HFF-Myc (cell line): ENCODE measurements at regions not wholly inside any gene's neighbourhood (a gene's known extent, or its start where the extent isn't known, plus 50 kb on each side); places are given as distances from the start of the nearest gene placed in this dataset.

ENCODE experiments used
- DNase-seq: peaks from one replicate; pipeline ENCODE4 v3.0.0-alpha.2; 2011; ENCODE audit warnings: low read depth; ENCODE audit errors: extremely low read depth
- H3K4me3 ChIP-seq: replicated peaks from 2 replicates; pipeline ENCODE4 v1.5.1; 2011; ENCODE audit warnings: low read depth, mild to moderate bottlenecking, control low read depth, low read length
- TF ChIP-seq, protein P1 (sequence below): IDR thresholded peaks from 2 replicates; pipeline ENCODE4 v1.5.1; 2012; ENCODE audit warnings: mild to moderate bottlenecking, low read depth, low read length, control low read depth; ENCODE audit errors: missing control alignments

DNA sequence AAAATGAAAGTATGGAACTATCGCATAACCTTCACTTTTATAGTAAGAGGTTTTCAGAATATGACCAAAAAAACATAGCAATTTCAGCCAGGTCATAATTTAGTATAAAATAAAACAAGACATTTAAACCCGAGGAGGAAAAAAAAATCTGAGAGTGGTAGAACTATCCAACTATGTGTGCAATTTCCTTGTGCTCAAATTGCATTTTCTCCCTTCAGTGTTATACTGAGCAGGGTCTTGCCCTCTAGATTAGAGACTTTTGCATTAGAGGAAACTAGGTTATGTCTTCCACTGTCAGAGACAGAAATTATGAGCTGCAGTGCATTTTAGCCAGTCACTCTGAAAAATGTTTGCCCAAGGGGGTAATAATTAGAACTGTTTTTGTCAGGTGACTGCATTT, 330.6 kb downstream of the NR2F1-AS1 start:
- no peak overlapping the region for H3K4me3 ChIP-seq
- TF ChIP-seq, protein P1, sequence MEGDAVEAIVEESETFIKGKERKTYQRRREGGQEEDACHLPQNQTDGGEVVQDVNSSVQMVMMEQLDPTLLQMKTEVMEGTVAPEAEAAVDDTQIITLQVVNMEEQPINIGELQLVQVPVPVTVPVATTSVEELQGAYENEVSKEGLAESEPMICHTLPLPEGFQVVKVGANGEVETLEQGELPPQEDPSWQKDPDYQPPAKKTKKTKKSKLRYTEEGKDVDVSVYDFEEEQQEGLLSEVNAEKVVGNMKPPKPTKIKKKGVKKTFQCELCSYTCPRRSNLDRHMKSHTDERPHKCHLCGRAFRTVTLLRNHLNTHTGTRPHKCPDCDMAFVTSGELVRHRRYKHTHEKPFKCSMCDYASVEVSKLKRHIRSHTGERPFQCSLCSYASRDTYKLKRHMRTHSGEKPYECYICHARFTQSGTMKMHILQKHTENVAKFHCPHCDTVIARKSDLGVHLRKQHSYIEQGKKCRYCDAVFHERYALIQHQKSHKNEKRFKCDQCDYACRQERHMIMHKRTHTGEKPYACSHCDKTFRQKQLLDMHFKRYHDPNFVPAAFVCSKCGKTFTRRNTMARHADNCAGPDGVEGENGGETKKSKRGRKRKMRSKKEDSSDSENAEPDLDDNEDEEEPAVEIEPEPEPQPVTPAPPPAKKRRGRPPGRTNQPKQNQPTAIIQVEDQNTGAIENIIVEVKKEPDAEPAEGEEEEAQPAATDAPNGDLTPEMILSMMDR, result no peak
- DNase-seq, result no peak

DNA sequence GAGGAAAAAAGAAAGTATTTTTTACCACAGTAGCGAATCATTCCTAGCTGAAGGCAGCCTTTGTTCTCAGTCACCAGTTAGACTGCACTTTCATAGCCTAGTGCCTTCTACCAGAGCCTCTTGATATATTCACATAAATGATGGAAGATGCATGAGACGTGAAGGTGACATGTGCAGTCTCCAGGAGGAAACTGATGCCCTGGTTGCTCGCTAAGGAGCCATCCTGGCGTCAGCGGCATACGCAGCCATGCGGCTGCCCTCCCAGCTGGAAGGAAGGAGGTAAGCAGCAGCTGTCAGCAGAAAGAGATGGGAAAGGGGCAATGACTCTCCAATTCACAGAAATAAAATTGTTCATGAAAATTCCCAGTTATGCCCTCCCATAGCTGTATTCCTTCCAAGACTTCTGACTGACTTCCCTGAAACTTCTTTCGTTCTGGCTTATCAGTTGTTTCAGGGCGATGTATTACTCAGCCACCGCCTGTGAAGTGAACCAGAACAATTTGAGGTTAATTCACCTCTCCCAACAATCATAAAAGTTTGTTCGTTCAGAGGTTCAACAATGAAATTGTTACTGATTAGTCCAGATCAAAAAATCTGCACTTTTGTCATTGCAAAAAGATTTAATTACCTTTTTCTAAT, 331.2 kb downstream of the NR2F1-AS1 start:
- no peak overlapping the region for H3K4me3 ChIP-seq
- TF ChIP-seq, protein P1, result no peak
- DNase-seq, result no peak

DNA sequence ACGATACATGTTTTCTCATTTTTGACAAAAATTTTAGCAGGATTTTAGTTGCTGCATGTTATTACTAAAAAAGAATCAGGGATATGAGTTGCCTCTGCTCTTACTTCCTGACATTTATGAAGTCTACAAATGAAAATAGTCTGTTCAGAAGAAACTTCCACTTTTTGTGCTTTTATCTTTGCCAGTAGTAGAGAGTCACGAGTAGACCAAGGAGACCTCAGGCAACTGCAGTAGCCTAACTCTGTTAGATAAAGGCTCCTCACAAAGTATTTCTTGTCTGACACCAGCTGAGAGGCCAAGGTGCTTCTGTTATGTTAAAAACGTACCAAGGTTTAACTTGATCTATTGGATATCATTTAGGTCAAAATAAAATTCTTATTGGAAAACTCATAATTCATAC, 333.9 kb downstream of the NR2F1-AS1 start:
- TF ChIP-seq, protein P1, result no peak
- no peak overlapping the region for H3K4me3 ChIP-seq
- DNase-seq, result no peak

DNA sequence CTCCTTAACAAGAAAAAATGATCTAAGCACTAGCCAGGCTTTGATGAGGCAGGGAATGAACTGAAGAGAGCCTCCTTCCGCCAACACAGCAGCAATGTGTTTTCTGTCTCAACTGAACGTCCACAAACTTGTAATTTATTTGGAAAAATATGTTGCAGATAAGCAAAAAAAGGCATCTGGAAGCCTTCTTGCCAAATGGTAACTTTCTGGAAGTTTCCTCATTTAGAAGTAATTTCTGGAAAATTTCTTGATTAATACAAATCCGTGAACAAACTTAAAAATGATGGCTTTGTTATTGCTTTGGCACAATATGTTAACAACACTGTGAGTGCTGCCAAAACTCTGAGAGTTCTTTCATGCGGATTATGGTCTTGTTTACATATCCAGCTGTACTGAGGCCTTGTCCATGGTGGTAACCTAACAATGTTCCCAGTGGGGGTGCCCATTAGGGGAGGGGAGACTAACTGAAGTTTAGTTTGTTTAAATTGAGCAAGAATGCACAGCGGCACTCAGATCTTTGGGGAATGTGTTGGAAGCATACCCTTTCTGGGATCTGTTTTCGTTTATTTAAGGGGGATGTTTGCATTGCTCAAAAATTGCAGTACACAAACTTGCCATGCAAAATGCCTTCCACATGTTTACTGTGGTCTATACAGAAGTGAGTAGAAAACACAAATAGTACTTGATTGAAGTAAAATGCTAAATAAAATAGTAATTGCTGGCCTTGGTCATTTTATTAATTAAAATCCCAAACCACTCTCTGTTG, 334.7 kb downstream of the NR2F1-AS1 start:
- no peak for DNase-seq
- no peak overlapping the region for H3K4me3 ChIP-seq
- TF ChIP-seq, protein P1, result no peak

DNA sequence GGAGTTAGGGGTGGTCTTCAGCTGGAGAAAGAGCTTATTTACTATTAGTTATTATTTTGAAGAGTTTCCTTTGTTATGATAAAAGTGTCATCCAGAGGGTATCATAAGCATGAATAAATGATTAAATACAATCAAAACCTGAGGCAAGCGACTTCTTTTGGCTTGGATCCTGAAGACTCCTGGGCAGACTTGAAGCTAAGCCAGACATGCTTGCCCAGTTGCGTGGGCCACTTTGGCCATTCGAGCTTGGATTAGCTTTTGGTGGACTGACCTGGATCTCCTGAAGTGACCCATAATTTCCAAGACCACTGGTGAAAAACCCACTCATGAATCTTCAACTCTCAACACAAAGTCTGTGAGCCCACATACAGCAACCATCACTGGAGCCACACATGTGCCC, 335.8 kb downstream of the NR2F1-AS1 start:
- no peak for DNase-seq
- TF ChIP-seq, protein P1, result no peak
- no peak overlapping the region for H3K4me3 ChIP-seq

DNA sequence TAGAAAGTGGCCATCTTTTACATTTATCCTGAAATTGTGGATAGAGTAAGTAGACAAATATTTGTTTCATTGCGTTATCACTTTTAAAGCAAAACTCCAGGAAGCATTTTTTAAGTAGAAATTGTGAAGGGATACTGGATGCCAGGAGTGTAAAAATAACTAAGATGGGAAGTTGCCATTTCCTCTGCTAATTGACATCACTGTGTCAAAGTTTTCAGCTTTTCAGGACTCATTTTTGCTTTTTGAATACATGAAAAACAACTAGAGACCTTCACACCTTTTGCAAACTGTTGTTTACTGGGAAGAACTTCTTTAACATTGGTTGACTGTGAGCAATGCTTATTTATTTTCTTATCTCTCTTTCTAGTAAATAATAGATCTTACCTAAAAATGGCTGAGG, 337.5 kb downstream of the NR2F1-AS1 start:
- DNase-seq, result no peak
- TF ChIP-seq, protein P1, result no peak
- no peak overlapping the region for H3K4me3 ChIP-seq
